HEK293 (cell line): ENCODE measurements at regions not wholly inside any gene's neighbourhood (a gene's known extent, or its start where the extent isn't known, plus 50 kb on each side); places are given as distances from the start of the nearest gene placed in this dataset.

ENCODE experiments used
- CTCF ChIA-PET: fragments of 350-600 bp; formaldehyde crosslinking; extraction: SDS; loops from one replicate; lab custom pipeline; 2021; ENCODE audit warnings: antibody characterized with exemption; lab: Yijun Ruan, JAX
- POLR2A ChIA-PET: fragments of 300-600 bp; formaldehyde crosslinking; extraction: SDS; loops from one replicate; lab custom pipeline; 2020; ENCODE audit warnings: antibody characterized with exemption, inconsistent platforms; lab: Yijun Ruan, JAX
- H3K27ac ChIP-seq: fragments of 200-500 bp; sonication (Bioruptor generic); 2 replicates; pipeline ENCODE4 v1.5.1; 2014; ENCODE audit warnings: low read depth, low read length, control low read depth, inconsistent platforms; ENCODE audit errors: extremely low read depth
- H3K36me3 ChIP-seq, 2 experiments: fragments of 200-500 bp in 1 of 2; sonication (Bioruptor generic) in 1 of 2; 1 replicate in 1 of 2; 2 replicates in 1 of 2; pipeline ENCODE4 v1.5.1; 2014 to 2017; ENCODE audit warnings: inconsistent platforms in 2 of 2, low read length in 2 of 2; ENCODE audit not compliant: control insufficient read depth in 2 of 2, insufficient read depth in 1 of 2
- H3K4me1 ChIP-seq: fragments of 200-500 bp; sonication (Bioruptor generic); 2 replicates; pipeline ENCODE4 v1.5.1; 2014; ENCODE audit warnings: mild to moderate bottlenecking, low read length, inconsistent platforms; ENCODE audit not compliant: control insufficient read depth, insufficient read depth
- H3K4me3 ChIP-seq: 2 replicates; pipeline ENCODE4 v1.5.1; 2011; ENCODE audit warnings: low read depth, mild to moderate bottlenecking, control low read depth, low read length, moderate library complexity
- H3K9me3 ChIP-seq: fragments of 200-500 bp; sonication (Bioruptor generic); 2 replicates; pipeline ENCODE4 v1.5.1; 2014; ENCODE audit warnings: low read depth, low read length, inconsistent platforms; ENCODE audit not compliant: control insufficient read depth, insufficient read depth
- BCL11A ChIP-seq: fragments of 450-650 bp; formaldehyde crosslinking; IDR thresholded peaks from 2 replicates; pipeline ENCODE4 v1.5.1; 2016; ENCODE audit warnings: low read depth, missing biosample characterization, missing genetic modification characterization
- OVOL3 ChIP-seq: fragments of 450-650 bp; formaldehyde crosslinking; IDR thresholded peaks from 2 replicates; pipeline ENCODE4 v1.5.1; 2016; ENCODE audit warnings: missing biosample characterization, missing genetic modification characterization
- PRDM2 ChIP-seq: fragments of 450-650 bp; formaldehyde crosslinking; IDR thresholded peaks from 2 replicates; pipeline ENCODE4 v1.5.1; 2016; ENCODE audit warnings: missing biosample characterization, missing genetic modification characterization, borderline replicate concordance
- REPIN1 ChIP-seq: fragments of 450-650 bp; formaldehyde crosslinking; IDR thresholded peaks from 2 replicates; pipeline ENCODE4 v1.5.1; 2017; ENCODE audit warnings: missing biosample characterization, missing genetic modification characterization, low read depth
- SETDB1 ChIP-seq: IDR thresholded peaks from one replicate; pipeline ENCODE4 v1.6.1; 2017; ENCODE audit warnings: mild to moderate bottlenecking, low read length, moderate library complexity, mixed read lengths; ENCODE audit not compliant: insufficient read length
- ZFHX2 ChIP-seq: fragments of 450-650 bp; formaldehyde crosslinking; conservative IDR thresholded peaks from 2 replicates; pipeline ENCODE4 v1.5.1; 2016; ENCODE audit warnings: missing biosample characterization, missing genetic modification characterization
- ZNF140 ChIP-seq: fragments of 450-650 bp; formaldehyde crosslinking; IDR thresholded peaks from 2 replicates; pipeline ENCODE4 v1.5.1; 2016; ENCODE audit warnings: missing biosample characterization, missing genetic modification characterization
- ZNF223 ChIP-seq: fragments of 450-650 bp; formaldehyde crosslinking; IDR thresholded peaks from 2 replicates; pipeline ENCODE4 v1.5.1; 2016; ENCODE audit warnings: missing biosample characterization, missing genetic modification characterization
- ZNF677 ChIP-seq: fragments of 450-650 bp; IDR thresholded peaks from 2 replicates; pipeline ENCODE4 v1.5.0; 2018; ENCODE audit warnings: missing biosample characterization, mild to moderate bottlenecking, missing genetic modification characterization, moderate library complexity
- TF ChIP-seq, protein P1 (sequence below): fragments of 450-650 bp; formaldehyde crosslinking; IDR thresholded peaks from 2 replicates; pipeline ENCODE4 v1.5.1; 2016; ENCODE audit warnings: missing biosample characterization, missing genetic modification characterization
- TF ChIP-seq, protein P2 (sequence below): fragments of 450-650 bp; formaldehyde crosslinking; conservative IDR thresholded peaks from 2 replicates; pipeline ENCODE4 v1.5.1; 2016; ENCODE audit warnings: low read depth, missing biosample characterization, missing genetic modification characterization
- TF ChIP-seq, protein P3 (sequence below): fragments of 450-650 bp; formaldehyde crosslinking; IDR thresholded peaks from 2 replicates; pipeline ENCODE4 v1.5.1; 2016; ENCODE audit warnings: missing biosample characterization, missing genetic modification characterization
- TF ChIP-seq, protein P4 (sequence below): fragments of 450-650 bp; formaldehyde crosslinking; IDR thresholded peaks from 2 replicates; pipeline ENCODE4 v1.5.1; 2016; ENCODE audit warnings: missing biosample characterization, missing genetic modification characterization

GRCh38 chr16:63938661-63939060, 1183.2 kb downstream of the CDH11 start:
- CTCF ChIA-PET, result interaction anchor here (0.7 kb wide), 1 partner anchor 306 kb away, joined by 3 read pairs; no protein-coding TSS in a partner anchor
- no peak overlapping the region for H3K27ac ChIP-seq
- TF ChIP-seq, protein P1, sequence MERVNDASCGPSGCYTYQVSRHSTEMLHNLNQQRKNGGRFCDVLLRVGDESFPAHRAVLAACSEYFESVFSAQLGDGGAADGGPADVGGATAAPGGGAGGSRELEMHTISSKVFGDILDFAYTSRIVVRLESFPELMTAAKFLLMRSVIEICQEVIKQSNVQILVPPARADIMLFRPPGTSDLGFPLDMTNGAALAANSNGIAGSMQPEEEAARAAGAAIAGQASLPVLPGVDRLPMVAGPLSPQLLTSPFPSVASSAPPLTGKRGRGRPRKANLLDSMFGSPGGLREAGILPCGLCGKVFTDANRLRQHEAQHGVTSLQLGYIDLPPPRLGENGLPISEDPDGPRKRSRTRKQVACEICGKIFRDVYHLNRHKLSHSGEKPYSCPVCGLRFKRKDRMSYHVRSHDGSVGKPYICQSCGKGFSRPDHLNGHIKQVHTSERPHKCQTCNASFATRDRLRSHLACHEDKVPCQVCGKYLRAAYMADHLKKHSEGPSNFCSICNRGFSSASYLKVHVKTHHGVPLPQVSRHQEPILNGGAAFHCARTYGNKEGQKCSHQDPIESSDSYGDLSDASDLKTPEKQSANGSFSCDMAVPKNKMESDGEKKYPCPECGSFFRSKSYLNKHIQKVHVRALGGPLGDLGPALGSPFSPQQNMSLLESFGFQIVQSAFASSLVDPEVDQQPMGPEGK (tag by site-specific recombination), result no peak
- TF ChIP-seq BCL11A, result no peak
- TF ChIP-seq, protein P2, sequence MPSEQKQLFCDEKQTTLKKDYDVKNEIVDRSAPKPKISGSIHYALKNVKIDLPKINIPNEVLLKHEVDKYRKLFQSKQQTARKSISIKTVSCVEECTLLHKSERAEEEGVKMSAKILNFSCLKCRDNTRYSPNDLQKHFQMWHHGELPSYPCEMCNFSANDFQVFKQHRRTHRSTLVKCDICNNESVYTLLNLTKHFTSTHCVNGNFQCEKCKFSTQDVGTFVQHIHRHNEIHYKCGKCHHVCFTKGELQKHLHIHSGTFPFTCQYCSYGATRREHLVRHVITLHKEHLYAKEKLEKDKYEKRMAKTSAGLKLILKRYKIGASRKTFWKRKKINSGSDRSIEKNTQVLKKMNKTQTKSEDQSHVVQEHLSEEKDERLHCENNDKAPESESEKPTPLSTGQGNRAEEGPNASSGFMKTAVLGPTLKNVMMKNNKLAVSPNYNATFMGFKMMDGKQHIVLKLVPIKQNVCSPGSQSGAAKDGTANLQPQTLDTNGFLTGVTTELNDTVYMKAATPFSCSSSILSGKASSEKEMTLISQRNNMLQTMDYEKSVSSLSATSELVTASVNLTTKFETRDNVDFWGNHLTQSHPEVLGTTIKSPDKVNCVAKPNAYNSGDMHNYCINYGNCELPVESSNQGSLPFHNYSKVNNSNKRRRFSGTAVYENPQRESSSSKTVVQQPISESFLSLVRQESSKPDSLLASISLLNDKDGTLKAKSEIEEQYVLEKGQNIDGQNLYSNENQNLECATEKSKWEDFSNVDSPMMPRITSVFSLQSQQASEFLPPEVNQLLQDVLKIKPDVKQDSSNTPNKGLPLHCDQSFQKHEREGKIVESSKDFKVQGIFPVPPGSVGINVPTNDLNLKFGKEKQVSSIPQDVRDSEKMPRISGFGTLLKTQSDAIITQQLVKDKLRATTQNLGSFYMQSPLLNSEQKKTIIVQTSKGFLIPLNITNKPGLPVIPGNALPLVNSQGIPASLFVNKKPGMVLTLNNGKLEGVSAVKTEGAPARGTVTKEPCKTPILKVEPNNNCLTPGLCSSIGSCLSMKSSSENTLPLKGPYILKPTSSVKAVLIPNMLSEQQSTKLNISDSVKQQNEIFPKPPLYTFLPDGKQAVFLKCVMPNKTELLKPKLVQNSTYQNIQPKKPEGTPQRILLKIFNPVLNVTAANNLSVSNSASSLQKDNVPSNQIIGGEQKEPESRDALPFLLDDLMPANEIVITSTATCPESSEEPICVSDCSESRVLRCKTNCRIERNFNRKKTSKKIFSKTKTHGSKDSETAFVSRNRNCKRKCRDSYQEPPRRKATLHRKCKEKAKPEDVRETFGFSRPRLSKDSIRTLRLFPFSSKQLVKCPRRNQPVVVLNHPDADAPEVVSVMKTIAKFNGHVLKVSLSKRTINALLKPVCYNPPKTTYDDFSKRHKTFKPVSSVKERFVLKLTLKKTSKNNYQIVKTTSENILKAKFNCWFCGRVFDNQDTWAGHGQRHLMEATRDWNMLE (tag by site-specific recombination), result no peak
- TF ChIP-seq ZNF140 (tag by site-specific recombination), result no peak
- H3K4me3 ChIP-seq, result no peak overlapping the region
- H3K36me3 ChIP-seq, result no peaks in the 10 kb centered on the region
- POLR2A ChIA-PET, result no interaction called here
- H3K9me3 ChIP-seq, result no peaks in the 10 kb centered on the region
- H3K4me1 ChIP-seq, result no peaks in the 10 kb centered on the region

- no peak overlapping the region for H3K4me3 ChIP-seq
- ChIA-PET CTCF (interaction anchor here (0.7 kb wide), 2 partner anchors 19 to 51 kb away, joined by 3 to 4 read pairs; no protein-coding TSS in a partner anchor), POLR2A (no interaction called here)
- H3K36me3 ChIP-seq, result no peaks in the 10 kb centered on the region
- TF ChIP-seq ZNF223 (tag by site-specific recombination), result no peak
- no peak for TF ChIP-seq ZNF677
- TF ChIP-seq PRDM2 (tag by site-specific recombination), result no peak
- no peak for TF ChIP-seq OVOL3 (tag by site-specific recombination)
- TF ChIP-seq ZFHX2, result no peak
- no peak for TF ChIP-seq REPIN1 (tag by site-specific recombination)
- TF ChIP-seq SETDB1, result no peak
- TF ChIP-seq, protein P3, sequence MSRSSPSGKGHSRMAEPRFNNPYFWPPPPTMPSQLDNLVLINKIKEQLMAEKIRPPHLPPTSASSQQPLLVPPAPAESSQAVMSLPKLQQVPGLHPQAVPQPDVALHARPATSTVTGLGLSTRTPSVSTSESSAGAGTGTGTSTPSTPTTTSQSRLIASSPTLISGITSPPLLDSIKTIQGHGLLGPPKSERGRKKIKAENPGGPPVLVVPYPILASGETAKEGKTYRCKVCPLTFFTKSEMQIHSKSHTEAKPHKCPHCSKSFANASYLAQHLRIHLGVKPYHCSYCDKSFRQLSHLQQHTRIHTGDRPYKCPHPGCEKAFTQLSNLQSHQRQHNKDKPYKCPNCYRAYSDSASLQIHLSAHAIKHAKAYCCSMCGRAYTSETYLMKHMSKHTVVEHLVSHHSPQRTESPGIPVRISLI, result no peak
- TF ChIP-seq, protein P4, sequence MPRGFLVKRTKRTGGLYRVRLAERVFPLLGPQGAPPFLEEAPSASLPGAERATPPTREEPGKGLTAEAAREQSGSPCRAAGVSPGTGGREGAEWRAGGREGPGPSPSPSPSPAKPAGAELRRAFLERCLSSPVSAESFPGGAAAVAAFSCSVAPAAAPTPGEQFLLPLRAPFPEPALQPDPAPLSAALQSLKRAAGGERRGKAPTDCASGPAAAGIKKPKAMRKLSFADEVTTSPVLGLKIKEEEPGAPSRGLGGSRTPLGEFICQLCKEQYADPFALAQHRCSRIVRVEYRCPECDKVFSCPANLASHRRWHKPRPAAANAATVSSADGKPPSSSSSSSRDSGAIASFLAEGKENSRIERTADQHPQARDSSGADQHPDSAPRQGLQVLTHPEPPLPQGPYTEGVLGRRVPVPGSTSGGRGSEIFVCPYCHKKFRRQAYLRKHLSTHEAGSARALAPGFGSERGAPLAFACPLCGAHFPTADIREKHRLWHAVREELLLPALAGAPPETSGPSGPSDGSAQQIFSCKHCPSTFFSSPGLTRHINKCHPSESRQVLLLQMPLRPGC (tag by site-specific recombination), result no peak
- H3K27ac ChIP-seq, result no peak overlapping the region
- H3K4me1 ChIP-seq, result no peaks in the 10 kb centered on the region
- H3K9me3 ChIP-seq, result no peaks in the 10 kb centered on the region
These were observed 1188.0 kb downstream of the CDH11 start for GRCh38 chr16:63933841-63934240.
